ENCODE measurements at regions not wholly inside any gene's neighbourhood (a gene's known extent, or its start where the extent isn't known, plus 50 kb on each side); places are given as distances from the start of the nearest gene placed in this dataset.
A peak's percentile ranks its signal among the peaks of the same experiment; 100 is the strongest.

DNA sequence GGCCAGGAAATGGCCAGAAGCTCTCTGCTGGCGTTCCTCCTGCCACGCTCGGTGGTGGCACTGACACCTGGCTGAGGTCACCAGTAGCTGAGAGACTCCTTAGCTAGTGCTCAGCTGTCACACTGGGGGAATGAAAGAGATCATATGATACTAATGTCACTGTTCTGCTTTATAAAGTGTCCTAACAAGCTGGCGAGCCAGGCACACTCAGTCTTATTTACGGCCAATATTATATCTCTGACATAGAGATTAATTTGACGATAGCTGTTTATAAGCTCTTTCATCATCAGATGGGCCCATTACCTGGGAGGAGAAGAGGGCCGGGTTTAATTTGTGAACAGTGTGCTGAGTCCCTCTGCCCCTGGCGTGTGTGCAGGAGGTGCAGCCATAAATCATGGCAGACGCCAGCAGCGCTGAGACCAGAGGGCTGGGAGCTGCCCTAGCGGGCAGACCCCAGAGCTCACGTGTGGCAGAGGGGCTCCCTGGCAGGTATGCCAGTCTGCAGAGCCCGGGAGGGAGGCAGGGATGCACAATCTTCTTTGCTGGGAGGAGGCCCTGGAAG is 246.5 kb downstream of the HAUS1 start:
- no peaks in the 10 kb centered on the region for H3K9me3 ChIP-seq

GRCh38 chr18:46352520-46353250 is 248.5 kb downstream of the HAUS1 start:
- peak in 1 of 2 donors; percentile 12 for DNase-seq

More for the DNA sequence above, 246.5 kb downstream of the HAUS1 start:
- no peak overlapping the region for H3K27ac ChIP-seq
- no peaks in the 10 kb centered on the region for H3K27me3 ChIP-seq
- intact Hi-C loops (cut with DNase I; ENCODE audit: low total_unique reads) = no loop called here
- TF ChIP-seq CTCF (IDR thresholded peaks at IDR 0.05) = no peak
- no peak overlapping the region for H3K4me3 ChIP-seq
- no peaks in the 10 kb centered on the region for H3K4me1 ChIP-seq
- DNase-seq = peak in 1 of 2 donors; percentile 51
- H3K36me3 ChIP-seq = no peaks in the 10 kb centered on the region

GRCh38 chr18:46353460-46353859 is 249.3 kb downstream of the HAUS1 start:
- H3K36me3 ChIP-seq = no peaks in the 10 kb centered on the region
- H3K9me3 ChIP-seq = no peaks in the 10 kb centered on the region
- no peak for TF ChIP-seq CTCF (IDR thresholded peaks at IDR 0.05)
- intact Hi-C loops (cut with DNase I; ENCODE audit: low total_unique reads) = no loop called here
- H3K27me3 ChIP-seq = no peaks in the 10 kb centered on the region
- H3K27ac ChIP-seq = no peak overlapping the region
- H3K4me3 ChIP-seq = no peak overlapping the region
- no peak for DNase-seq
- H3K4me1 ChIP-seq = no peaks in the 10 kb centered on the region

More at GRCh38 chr18:46352520-46353250, 248.5 kb downstream of the HAUS1 start:
- TF ChIP-seq CTCF (IDR thresholded peaks at IDR 0.05) = no peak
- Histone ChIP-seq H3K27ac (no peak overlapping the region), H3K27me3 (no peaks in the 10 kb centered on the region), H3K4me1 (no peaks in the 10 kb centered on the region), H3K9me3 (no peaks in the 10 kb centered on the region), H3K36me3 (no peaks in the 10 kb centered on the region), H3K4me3 (no peak overlapping the region)
- intact Hi-C loops (cut with DNase I; ENCODE audit: low total_unique reads) = no loop called here

GRCh38 chr18:46356278-46357033 is 252.3 kb downstream of the HAUS1 start:
- Histone ChIP-seq H3K36me3 (no peaks in the 10 kb centered on the region), H3K9me3 (peaks cover 0 to 13% (median 4%) of the 10 kb centered on the region in 3 donors), H3K27me3 (no peaks in the 10 kb centered on the region), H3K27ac (no peak overlapping the region), H3K4me3 (no peak overlapping the region), H3K4me1 (no peaks in the 10 kb centered on the region)
- no peak for TF ChIP-seq CTCF (IDR thresholded peaks at IDR 0.05)
- intact Hi-C loops (cut with DNase I; ENCODE audit: low total_unique reads) = no loop called here
- DNase-seq = no peak

GRCh38 chr18:46360102-46360699 is 256.0 kb downstream of the HAUS1 start:
- H3K9me3 ChIP-seq = peaks cover 0 to 13% (median 4%) of the 10 kb centered on the region in 3 donors
- DNase-seq = no peak
- no peaks in the 10 kb centered on the region for H3K4me1 ChIP-seq
- intact Hi-C loops (cut with DNase I; ENCODE audit: low total_unique reads) = no loop called here
- no peak overlapping the region for H3K4me3 ChIP-seq
- no peaks in the 10 kb centered on the region for H3K36me3 ChIP-seq
- no peaks in the 10 kb centered on the region for H3K27me3 ChIP-seq
- no peak overlapping the region for H3K27ac ChIP-seq
- no peak for TF ChIP-seq CTCF (IDR thresholded peaks at IDR 0.05)
